Neural cell (in vitro differentiated cells): ENCODE measurements at regions not wholly inside any gene's neighbourhood (a gene's known extent, or its start where the extent isn't known, plus 50 kb on each side); places are given as distances from the start of the nearest gene placed in this dataset.

Experiments used
- H2AFZ ChIP-seq: fragments of 200-600, 300-800 bp; sonication (generic), shearing (Covaris generic); 2 replicates; pipeline ENCODE4 v1.6.0; 2014; ENCODE audit warnings: low read depth, mild to moderate bottlenecking, antibody characterized with exemption, low read length, moderate library complexity
- H3F3A ChIP-seq: fragments of 200-600 bp; shearing (Covaris generic); 2 replicates; pipeline ENCODE4 v1.6.1; 2016; ENCODE audit warnings: mild to moderate bottlenecking, moderate library complexity, mixed read lengths, antibody characterized with exemption, low read length; ENCODE audit not compliant: insufficient read depth, poor library complexity, severe bottlenecking
- H3K27ac ChIP-seq: fragments of 200-600, 300-800 bp; sonication (generic), shearing (Covaris generic); 2 replicates; pipeline ENCODE4 v1.5.1; 2014; ENCODE audit warnings: mild to moderate bottlenecking, low read length, moderate library complexity
- H3K27me3 ChIP-seq: fragments of 300-800, 200-600 bp; sonication (generic), shearing (Covaris generic); 2 replicates; pipeline ENCODE4 v1.6.0; 2014; ENCODE audit warnings: mild to moderate bottlenecking, low read depth, low read length, moderate library complexity; ENCODE audit not compliant: insufficient read depth
- H3K36me3 ChIP-seq: fragments of 300-800, 200-600 bp; sonication (generic), shearing (Covaris generic); 2 replicates; pipeline ENCODE4 v1.5.1; 2014; ENCODE audit warnings: mild to moderate bottlenecking, antibody characterized with exemption, low read length, moderate library complexity; ENCODE audit not compliant: insufficient read depth
- H3K4me2 ChIP-seq: fragments of 300-800, 200-600 bp; sonication (generic), shearing (Covaris generic); 2 replicates; pipeline ENCODE4 v1.6.0; 2014; ENCODE audit warnings: mild to moderate bottlenecking, low read length
- H3K4me3 ChIP-seq: fragments of 300-800, 200-600 bp; sonication (generic), shearing (Covaris generic); 2 replicates; pipeline ENCODE4 v1.5.1; 2014; ENCODE audit warnings: mild to moderate bottlenecking, low read length, moderate library complexity
- H3K79me2 ChIP-seq: fragments of 200-600 bp; shearing (Covaris generic); replicated peaks from 2 replicates; pipeline ENCODE4 v1.6.0; 2014; ENCODE audit warnings: mild to moderate bottlenecking, low read length, moderate library complexity; ENCODE audit not compliant: insufficient read depth
- H3K9ac ChIP-seq: fragments of 300-800, 200-600 bp; sonication (generic), shearing (Covaris generic); 2 replicates; pipeline ENCODE4 v1.6.1; 2016; ENCODE audit warnings: mild to moderate bottlenecking, low read length, mixed read lengths
- H3K9me2 ChIP-seq: fragments of 200-600 bp; shearing (Covaris generic); 2 replicates; pipeline ENCODE4 v1.6.1; 2016; ENCODE audit warnings: mild to moderate bottlenecking, low read length, mixed read lengths; ENCODE audit not compliant: insufficient read depth
- H3K9me3 ChIP-seq: fragments of 200-600, 300-800 bp; sonication (generic), shearing (Covaris generic); 2 replicates; pipeline ENCODE4 v1.6.1; 2016; ENCODE audit warnings: mild to moderate bottlenecking, mixed run types, low read length, moderate library complexity, mixed read lengths
- H4K20me1 ChIP-seq: fragments of 200-600 bp; shearing (Covaris generic); 2 replicates; pipeline ENCODE4 v1.6.1; 2016; ENCODE audit warnings: mild to moderate bottlenecking, mixed run types; ENCODE audit not compliant: insufficient read depth
- EP300 ChIP-seq: fragments of 450-650 bp; conservative IDR thresholded peaks from 2 replicates; pipeline ENCODE4 v1.6.1; 2014; ENCODE audit warnings: antibody characterized with exemption, mild to moderate bottlenecking, moderate library complexity; ENCODE audit not compliant: poor library complexity, severe bottlenecking
- EZH2 ChIP-seq: fragments of 200-600, 300-800 bp; shearing (Covaris generic), sonication (generic); IDR thresholded peaks from 2 replicates; pipeline ENCODE4 v1.6.1; 2014; ENCODE audit warnings: antibody characterized with exemption, low read length, borderline replicate concordance, mild to moderate bottlenecking; ENCODE audit not compliant: insufficient read depth, poor library complexity, severe bottlenecking
- MXI1 ChIP-seq: fragments of 450-650 bp; conservative IDR thresholded peaks from 2 replicates; pipeline ENCODE4 v1.6.1; 2014; ENCODE audit warnings: antibody characterized with exemption, mild to moderate bottlenecking; ENCODE audit not compliant: poor library complexity, severe bottlenecking
- POLR2AphosphoS5 ChIP-seq: IDR thresholded peaks from 2 replicates; pipeline ENCODE4 v1.6.1; 2012
- RAD21 ChIP-seq: fragments of 450-650 bp; conservative IDR thresholded peaks from 2 replicates; pipeline ENCODE4 v1.6.1; 2014; ENCODE audit warnings: antibody characterized with exemption, mild to moderate bottlenecking, moderate library complexity
- SMC3 ChIP-seq: fragments of 450-650 bp; conservative IDR thresholded peaks from 2 replicates; pipeline ENCODE4 v1.6.1; 2014; ENCODE audit warnings: antibody characterized with exemption, mild to moderate bottlenecking, moderate library complexity; ENCODE audit not compliant: poor library complexity
- TAF1 ChIP-seq: IDR thresholded peaks from 2 replicates; pipeline ENCODE4 v1.6.1; 2012; ENCODE audit warnings: low read depth
- TF ChIP-seq, protein P1 (sequence below): fragments of 450-650 bp; IDR thresholded peaks from 2 replicates; pipeline ENCODE4 v1.5.1; 2014; ENCODE audit warnings: antibody characterized with exemption, mild to moderate bottlenecking, moderate library complexity; ENCODE audit not compliant: poor library complexity, severe bottlenecking
- TF ChIP-seq, protein P2 (sequence below): IDR thresholded peaks from 2 replicates; pipeline ENCODE4 v1.6.1; 2012; ENCODE audit warnings: borderline replicate concordance

DNA sequence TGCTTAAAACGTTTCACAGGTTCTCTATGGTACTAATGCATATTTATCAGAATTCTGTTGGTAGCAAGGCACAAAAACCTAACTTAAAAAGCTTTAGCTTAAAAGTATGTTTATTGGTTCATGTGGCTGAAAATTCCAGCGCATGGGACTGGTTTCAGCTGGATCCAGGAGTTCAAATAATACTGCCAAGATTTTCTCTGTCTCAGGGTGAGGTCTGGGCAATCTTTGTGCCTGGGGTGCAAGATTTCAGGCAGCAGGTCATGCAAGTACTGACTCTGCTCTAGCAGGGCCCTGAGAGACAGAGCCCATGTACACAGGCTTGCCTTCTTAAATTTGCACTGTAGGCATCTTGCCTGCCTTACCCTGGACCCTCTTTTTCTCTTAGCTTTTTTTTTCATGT lies 134.2 kb upstream of the GAS1 start:
- H3K79me2 ChIP-seq, result no peaks in the 10 kb centered on the region
- no peak overlapping the region for H2AFZ ChIP-seq
- H3K27ac ChIP-seq, result no peak overlapping the region
- no peaks in the 10 kb centered on the region for H4K20me1 ChIP-seq
- no peaks in the 10 kb centered on the region for H3F3A ChIP-seq
- H3K9ac ChIP-seq, result no peak overlapping the region
- no peaks in the 10 kb centered on the region for H3K36me3 ChIP-seq
- no peaks in the 10 kb centered on the region for H3K27me3 ChIP-seq
- H3K4me3 ChIP-seq, result no peak overlapping the region
- no peaks in the 10 kb centered on the region for H3K9me2 ChIP-seq
- no peak for TF ChIP-seq SMC3
- no peak for TF ChIP-seq POLR2AphosphoS5
- no peak for TF ChIP-seq MXI1
- no peak overlapping the region for H3K4me2 ChIP-seq
- no peaks in the 10 kb centered on the region for H3K9me3 ChIP-seq

DNA sequence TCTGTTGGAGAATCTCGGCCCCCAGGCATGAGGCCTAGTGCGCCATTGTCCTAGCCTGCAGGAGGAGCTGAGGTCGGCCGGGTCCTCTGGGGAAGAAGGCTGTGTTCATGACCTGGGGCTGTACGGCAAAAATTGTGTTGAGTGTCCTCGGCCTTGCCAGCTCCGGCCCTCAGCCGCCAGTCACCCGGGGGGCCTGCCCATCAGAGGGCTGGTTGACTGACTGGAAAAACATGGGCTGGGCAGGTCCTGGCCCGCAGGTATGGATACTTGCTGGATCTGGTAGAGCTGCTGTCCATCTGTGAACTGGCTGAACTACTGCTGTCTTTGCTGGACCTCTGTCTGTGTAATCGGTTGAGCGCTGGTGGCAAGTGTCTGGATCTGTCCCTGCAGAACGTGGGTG lies 136.7 kb upstream of the GAS1 start:
- no peaks in the 10 kb centered on the region for H3K9me3 ChIP-seq
- no peaks in the 10 kb centered on the region for H4K20me1 ChIP-seq
- no peak for TF ChIP-seq RAD21
- TF ChIP-seq EZH2, result no peak
- no peak for TF ChIP-seq MXI1
- no peak for TF ChIP-seq TAF1
- TF ChIP-seq, protein P1, sequence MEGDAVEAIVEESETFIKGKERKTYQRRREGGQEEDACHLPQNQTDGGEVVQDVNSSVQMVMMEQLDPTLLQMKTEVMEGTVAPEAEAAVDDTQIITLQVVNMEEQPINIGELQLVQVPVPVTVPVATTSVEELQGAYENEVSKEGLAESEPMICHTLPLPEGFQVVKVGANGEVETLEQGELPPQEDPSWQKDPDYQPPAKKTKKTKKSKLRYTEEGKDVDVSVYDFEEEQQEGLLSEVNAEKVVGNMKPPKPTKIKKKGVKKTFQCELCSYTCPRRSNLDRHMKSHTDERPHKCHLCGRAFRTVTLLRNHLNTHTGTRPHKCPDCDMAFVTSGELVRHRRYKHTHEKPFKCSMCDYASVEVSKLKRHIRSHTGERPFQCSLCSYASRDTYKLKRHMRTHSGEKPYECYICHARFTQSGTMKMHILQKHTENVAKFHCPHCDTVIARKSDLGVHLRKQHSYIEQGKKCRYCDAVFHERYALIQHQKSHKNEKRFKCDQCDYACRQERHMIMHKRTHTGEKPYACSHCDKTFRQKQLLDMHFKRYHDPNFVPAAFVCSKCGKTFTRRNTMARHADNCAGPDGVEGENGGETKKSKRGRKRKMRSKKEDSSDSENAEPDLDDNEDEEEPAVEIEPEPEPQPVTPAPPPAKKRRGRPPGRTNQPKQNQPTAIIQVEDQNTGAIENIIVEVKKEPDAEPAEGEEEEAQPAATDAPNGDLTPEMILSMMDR, result no peak
- no peak for TF ChIP-seq POLR2AphosphoS5
- TF ChIP-seq EP300, result no peak
- no peak for TF ChIP-seq SMC3
- TF ChIP-seq, protein P2, sequence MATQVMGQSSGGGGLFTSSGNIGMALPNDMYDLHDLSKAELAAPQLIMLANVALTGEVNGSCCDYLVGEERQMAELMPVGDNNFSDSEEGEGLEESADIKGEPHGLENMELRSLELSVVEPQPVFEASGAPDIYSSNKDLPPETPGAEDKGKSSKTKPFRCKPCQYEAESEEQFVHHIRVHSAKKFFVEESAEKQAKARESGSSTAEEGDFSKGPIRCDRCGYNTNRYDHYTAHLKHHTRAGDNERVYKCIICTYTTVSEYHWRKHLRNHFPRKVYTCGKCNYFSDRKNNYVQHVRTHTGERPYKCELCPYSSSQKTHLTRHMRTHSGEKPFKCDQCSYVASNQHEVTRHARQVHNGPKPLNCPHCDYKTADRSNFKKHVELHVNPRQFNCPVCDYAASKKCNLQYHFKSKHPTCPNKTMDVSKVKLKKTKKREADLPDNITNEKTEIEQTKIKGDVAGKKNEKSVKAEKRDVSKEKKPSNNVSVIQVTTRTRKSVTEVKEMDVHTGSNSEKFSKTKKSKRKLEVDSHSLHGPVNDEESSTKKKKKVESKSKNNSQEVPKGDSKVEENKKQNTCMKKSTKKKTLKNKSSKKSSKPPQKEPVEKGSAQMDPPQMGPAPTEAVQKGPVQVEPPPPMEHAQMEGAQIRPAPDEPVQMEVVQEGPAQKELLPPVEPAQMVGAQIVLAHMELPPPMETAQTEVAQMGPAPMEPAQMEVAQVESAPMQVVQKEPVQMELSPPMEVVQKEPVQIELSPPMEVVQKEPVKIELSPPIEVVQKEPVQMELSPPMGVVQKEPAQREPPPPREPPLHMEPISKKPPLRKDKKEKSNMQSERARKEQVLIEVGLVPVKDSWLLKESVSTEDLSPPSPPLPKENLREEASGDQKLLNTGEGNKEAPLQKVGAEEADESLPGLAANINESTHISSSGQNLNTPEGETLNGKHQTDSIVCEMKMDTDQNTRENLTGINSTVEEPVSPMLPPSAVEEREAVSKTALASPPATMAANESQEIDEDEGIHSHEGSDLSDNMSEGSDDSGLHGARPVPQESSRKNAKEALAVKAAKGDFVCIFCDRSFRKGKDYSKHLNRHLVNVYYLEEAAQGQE, result no peak
- H3K79me2 ChIP-seq, result no peaks in the 10 kb centered on the region
- H3F3A ChIP-seq, result no peaks in the 10 kb centered on the region
- no peak overlapping the region for H3K27ac ChIP-seq
- H3K27me3 ChIP-seq, result no peaks in the 10 kb centered on the region
- H3K9ac ChIP-seq, result no peak overlapping the region
- H3K36me3 ChIP-seq, result no peaks in the 10 kb centered on the region
- H2AFZ ChIP-seq, result no peak overlapping the region
- H3K4me2 ChIP-seq, result no peak overlapping the region
- no peaks in the 10 kb centered on the region for H3K9me2 ChIP-seq
- no peak overlapping the region for H3K4me3 ChIP-seq

DNA sequence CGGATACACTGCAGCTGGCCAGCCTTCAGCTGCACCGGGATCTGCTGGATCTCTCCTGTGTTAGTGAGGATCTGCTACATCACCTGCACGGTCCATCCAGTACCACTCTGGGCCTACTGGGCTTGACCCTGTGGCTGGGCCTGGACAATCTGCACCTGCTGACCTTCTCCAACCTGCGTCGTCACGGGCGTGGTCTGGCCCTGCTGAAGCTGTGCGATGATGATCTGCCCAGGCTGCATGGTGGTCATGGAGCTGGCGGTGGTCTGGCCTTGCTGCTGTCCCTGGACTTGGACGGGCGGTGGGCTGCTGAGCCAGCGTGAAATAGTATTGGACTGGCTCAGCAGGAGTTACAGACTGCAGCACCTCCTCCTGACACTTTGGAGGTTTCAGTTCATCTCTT lies 137.1 kb upstream of the GAS1 start:
- Histone ChIP-seq H3K9me2 (no peaks in the 10 kb centered on the region), H3K27ac (no peak overlapping the region), H3K9me3 (no peaks in the 10 kb centered on the region), H3K4me3 (no peak overlapping the region), H3K9ac (no peak overlapping the region), H4K20me1 (no peaks in the 10 kb centered on the region), H2AFZ (no peak overlapping the region), H3F3A (no peaks in the 10 kb centered on the region), H3K27me3 (no peaks in the 10 kb centered on the region), H3K36me3 (no peaks in the 10 kb centered on the region), H3K79me2 (no peaks in the 10 kb centered on the region), H3K4me2 (no peak overlapping the region)
- TF ChIP-seq, protein P2, result no peak
- TF ChIP-seq RAD21 (no peak), MXI1 (no peak), EP300 (no peak), POLR2AphosphoS5 (no peak), EZH2 (no peak), SMC3 (no peak), TAF1 (no peak)
- TF ChIP-seq, protein P1, result no peak
